ENCODE measurements at regions not wholly inside any gene's neighbourhood (a gene's known extent, or its start where the extent isn't known, plus 50 kb on each side); places are given as distances from the start of the nearest gene placed in this dataset.

DNA sequence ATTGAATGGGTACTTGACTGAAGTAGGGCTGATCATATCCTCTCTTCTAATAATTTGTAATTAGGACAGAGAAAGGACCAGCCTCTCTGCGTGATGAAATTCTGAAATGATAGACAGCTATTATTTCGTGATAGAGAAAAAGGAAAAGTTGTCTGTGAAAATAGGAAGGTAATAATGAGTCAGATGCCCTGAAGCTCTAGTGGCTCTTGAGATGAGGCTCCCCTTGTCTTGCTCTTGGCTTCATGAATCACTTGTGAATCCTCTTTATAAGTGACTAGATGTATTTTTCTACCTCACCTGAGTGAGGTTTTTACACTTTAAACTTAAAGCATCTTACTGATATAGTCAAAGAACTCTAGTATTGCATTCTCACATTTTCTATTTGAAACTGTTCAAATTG lies 888.9 kb downstream of the PCDH18 start:
- peak; percentile 25 for DNase-seq

DNA sequence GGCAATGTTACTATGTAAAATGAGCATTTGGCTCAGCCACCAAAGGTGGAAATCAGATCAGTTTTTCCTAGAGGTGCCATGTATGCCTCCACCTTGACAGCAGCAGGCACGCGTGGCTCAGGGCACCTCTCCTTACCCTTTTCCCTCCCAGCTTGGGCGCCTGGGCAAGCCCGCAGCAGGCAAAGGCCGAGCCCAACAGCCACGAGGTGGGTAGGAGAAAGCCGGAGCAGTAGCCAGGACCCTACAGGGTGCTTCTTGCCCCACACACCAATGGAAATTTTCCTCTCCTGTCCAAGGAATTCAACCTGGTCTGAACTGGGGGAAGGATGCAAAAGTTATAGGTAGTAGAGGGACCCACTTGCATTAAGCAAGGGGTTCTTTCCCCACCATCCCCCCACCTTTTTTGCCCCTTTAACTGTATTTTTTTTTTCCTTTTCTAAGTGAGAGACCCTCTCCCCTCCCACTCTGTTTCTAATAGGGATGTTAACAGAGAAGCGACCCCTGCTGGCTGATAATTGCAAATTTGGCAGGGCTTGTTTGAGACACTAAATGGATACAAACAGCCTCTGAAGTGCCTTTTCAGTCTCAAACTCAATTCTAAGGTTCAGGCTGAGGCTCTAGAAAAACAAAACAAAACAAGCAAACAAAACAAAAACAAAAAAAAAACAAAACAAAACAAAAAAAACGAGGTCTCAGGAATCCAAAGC lies 895.1 kb downstream of the PCDH18 start:
- DNase-seq, result no peak

DNA sequence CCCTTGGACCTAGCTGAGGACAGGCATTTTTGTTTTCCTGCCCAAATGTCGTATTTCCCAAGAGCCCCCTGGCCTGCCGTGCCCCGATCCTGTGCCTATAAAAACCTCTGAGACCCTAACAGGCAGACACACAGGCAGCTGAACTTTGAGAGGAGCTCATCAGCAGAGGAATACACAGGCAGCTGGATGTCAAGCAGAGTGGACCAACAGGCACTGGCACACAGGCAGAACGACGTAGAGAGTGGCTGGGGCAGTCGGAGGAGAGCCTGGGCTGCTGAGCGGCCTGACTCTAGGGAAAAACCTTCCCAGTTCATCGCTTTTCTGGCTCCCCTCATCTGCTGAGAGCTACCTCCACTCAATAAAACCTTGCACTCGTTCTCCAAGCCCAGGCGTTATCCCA lies 896.1 kb downstream of the PCDH18 start:
- DNase-seq, result no peak

DNA sequence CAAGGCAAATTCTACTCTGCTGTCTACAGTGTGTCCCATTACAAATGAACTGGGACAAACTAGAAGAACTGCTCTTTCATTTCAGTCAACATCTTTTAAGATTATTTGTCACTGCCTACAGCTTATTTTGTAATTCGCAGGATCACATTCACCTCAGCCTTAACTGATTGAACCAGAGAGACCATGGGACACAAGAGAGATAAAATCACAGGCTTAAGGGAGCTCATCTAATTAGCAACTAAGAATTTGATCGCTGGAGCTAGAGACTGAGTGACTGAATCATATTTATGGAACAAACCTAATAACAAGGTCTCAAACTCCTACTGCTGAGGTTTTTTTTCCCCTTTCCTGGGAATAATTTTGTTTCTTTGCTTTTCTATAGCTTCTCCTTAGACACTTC lies 898.2 kb downstream of the PCDH18 start:
- DNase-seq, result no peak

- no peak for DNase-seq
Measured at GRCh38 chr4:136599890-136600289, 932.4 kb downstream of the PCDH18 start.

DNA sequence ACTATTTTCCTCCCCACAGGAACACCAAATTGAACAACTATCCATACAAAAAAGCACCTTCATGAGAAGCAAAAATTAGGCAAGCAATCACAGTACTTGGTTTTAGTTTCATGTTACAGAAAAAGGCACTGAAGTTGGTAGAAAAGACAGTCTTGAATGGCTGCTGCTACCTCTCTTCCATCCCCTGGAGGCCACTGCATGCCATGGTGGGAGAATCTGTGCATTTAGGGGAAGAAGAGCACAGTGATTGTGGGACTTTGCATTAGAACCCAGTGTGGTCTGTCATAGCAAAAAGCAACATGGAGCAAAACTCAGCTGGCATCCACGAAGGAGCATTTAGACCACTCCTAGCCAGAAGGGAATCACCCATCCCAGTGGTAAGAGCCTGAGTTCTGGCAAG lies 941.9 kb downstream of the PCDH18 start:
- DNase-seq, result no peak

GRCh38 chr4:136583567-136583966 lies 948.7 kb downstream of the PCDH18 start:
- no peak for DNase-seq

DNA sequence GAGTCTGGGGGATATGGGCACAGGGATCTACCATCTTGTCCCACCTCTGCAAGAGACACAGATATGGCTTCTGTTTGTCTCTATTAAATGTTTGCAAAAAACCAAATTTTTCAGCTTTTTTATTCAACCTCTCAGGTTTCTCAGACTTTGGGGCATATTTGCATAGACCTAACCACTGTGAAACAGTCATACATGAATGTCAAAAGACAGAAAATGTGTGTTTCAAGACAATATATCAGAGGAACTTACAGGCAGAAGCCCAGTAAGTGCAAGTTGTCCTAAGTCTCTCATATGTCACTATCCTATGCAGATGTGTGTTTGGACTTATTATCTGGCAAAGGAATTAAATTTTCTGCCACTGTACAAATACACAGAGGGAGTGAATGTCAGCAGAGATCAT lies 951.2 kb downstream of the PCDH18 start:
- DNase-seq, result no peak

GRCh38 chr4:136575146-136575545 lies 957.1 kb downstream of the PCDH18 start:
- no peak for DNase-seq

DNA sequence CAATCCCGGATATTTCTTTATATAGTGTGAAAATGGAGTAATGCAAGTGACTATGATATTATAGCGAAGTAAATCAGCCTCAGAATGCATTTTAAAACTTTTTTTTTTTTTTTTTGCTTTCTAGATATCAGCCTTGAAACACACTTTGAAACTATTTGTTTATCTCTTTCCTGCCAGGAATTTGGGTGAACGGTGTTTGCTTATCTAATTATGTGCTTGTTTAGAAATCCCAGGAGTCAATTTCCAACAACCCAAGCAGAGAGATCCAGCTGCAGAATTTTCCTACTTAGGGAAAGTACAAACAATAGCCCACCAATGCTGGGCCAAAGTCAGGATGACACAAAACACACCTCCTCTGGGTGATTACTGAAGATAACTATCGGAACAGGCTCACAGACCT lies 958.8 kb downstream of the PCDH18 start:
- no peak for DNase-seq

GRCh38 chr4:136571315-136571714 lies 961.0 kb downstream of the PCDH18 start:
- DNase-seq, result no peak

DNA sequence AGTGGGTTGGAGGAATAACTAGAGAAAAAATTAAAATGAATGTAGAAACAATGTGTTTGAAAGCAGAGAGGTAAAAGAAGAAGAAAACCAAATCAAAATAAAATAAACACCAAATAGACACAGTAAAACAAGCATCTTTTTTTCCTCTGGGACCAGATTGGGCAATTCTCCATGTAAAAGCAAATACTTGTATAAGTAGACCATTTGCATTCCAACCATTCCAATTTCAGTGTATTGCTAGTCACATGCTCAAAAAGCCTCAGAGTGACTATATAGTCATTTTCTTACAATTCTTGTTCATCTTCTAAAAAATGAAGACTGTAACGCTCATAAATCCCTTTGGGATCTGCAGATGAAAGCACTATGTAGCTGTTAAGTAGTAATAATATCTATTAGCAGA lies 969.5 kb downstream of the PCDH18 start:
- DNase-seq, result no peak

- DNase-seq, result no peak
Measured at GRCh38 chr4:136558940-136559494, 973.3 kb downstream of the PCDH18 start.

DNA sequence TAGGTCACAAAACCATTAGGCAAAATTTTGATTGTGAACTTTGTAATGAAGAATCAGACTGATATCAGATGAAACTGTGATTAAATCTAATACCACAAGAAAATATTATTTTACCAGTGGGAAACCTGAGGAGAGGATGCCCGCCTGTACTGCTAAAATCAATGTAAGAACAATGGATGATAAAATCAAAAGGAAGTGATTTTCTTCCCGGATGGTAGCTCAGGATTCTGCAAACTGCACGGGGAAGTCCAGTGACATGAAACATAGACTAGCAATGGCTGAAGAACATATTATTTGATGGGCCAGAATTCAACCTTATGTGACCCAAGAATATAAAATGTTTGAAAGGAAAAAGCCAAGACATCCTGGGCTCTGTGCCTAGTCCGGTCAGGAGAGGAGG lies 974.9 kb downstream of the PCDH18 start:
- DNase-seq, result no peak

DNA sequence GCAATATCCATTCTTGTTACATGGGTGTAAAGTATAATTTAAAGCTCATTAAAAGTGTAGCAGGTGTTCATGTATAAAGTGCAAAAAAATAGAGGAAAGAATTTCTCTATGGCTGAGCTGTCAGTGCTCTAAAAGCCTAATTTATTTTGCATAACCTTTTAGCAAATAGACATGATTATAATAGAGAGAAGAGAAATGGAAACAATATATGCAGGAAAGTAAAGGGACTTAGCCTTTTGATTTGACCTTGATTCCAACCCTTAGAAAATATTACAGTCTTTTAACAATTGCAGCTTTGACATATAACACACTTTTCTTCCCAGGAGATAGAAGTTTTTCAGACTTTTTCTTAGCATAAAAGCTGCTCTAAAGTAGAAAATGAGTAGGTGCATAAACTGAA lies 978.3 kb downstream of the PCDH18 start:
- no peak for DNase-seq

- DNase-seq, result no peak
Measured at GRCh38 chr4:136551753-136552152, 980.5 kb downstream of the PCDH18 start.

DNA sequence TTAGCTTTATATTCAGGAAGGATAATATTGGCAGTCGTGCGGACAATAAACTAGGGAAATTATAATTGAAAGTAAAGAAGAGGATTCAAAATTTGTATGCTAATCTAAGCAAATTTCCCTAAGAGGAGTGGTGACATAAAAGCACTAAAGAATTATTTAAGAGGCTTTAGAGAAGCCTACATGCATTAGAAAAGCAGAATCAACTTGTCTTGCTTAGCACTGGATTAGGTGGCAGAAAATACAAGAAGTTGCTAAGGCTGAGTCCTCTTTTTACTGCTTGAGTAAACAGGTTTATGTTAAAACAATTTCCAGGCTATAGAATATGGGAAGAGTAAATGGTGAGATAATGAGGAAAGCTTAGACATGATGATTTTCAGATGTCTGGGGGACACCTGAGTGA lies 991.5 kb downstream of the PCDH18 start:
- no peak for DNase-seq

DNA sequence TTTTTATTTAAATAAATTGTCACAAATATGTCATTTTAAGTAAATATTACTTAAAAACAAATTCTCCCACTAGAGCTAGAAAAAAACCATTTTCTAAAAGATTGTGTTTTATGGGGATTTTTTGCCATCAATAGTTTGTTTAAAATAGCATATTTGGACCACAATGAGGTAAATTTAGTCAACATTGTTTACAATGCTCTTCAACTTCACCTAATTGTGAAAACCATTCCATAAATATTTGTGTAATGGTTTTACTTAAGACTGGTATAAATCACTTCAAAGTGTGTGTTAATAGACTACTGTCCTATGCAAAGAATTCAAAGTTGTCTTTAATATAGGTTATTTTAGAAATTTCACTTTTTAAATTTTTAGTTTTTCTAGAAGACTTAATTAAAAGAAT lies 1004.2 kb downstream of the PCDH18 start:
- DNase-seq, result no peak

- DNase-seq, result no peak
Measured at GRCh38 chr4:136526517-136526916, 1005.8 kb downstream of the PCDH18 start.

DNA sequence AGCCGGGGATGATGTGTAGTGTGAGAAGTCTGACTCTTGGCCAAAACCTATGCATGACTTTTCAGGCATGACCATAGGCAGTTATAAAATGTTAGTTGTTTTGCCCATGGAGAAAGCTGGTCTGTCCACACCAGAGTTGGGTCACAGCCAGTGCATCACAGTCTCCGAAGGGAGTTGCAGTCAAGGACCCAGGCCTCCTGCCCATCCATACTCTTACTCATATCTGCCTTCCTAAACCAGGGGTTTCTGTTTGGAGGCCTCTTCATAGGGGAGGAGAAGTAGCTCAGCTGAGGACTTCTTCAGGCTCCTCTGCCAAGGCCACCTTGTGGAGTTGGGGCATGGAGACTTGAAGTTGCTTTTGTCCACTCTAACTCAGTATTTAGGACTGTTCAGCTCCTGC lies 1008.3 kb downstream of the PCDH18 start:
- DNase-seq, result no peak

DNA sequence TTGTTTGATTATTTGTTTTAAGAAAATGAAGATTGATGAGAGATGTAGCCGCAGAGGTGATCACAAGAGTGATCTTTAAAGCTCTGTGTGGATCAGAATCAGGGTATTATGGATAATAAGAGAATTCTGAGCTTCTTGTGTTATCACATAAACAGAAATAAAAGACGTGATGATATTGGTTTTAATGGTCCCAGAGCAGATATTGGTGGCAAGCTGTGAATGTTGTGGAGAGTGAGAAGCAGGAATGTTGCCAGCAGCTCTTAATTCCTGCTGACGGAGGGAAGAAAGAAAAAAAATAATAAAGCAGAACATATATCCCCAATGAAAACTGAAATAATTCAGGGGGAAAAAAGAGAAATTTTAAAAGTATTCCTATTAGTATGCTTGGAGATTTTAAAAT lies 1015.9 kb downstream of the PCDH18 start:
- DNase-seq, result no peak

DNA sequence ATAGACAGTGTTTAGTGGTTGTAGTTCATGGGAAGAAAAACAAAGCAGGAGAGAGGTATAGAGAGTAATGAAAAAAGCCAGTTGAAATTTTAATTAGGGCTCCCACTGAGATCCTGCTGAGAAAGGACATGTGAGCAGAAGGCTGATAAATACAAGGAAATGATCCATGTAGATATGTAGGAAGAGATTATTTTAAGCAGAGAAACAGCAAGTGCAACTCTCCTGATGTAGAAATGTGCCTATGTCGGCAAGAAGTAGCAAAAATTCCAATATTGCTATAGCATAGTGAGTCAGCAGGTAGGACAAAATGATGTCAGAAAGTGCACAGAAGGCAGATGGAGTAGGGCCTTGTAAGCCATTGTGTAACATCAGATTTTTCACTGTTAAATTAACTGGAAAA lies 1027.3 kb downstream of the PCDH18 start:
- DNase-seq, result peak; percentile 3

DNA sequence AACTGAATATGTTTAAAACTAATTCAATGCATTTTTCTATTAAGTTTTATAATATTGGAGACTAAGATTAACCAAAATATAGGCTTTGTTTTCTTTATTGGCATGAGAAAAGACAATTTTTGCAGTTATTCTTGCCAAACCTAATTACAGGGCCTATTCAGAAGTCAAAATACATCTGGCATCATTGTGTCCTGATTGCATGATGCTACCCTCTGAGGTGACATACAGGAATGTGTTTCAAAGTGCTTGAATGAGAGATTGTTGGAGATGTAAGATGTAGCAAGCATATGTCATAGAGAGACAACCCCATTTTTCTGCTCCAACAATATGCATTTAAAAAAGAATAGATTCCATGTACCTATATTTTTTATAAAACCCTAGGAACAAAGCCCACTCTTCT lies 1036.4 kb downstream of the PCDH18 start:
- DNase-seq, result no peak

DNA sequence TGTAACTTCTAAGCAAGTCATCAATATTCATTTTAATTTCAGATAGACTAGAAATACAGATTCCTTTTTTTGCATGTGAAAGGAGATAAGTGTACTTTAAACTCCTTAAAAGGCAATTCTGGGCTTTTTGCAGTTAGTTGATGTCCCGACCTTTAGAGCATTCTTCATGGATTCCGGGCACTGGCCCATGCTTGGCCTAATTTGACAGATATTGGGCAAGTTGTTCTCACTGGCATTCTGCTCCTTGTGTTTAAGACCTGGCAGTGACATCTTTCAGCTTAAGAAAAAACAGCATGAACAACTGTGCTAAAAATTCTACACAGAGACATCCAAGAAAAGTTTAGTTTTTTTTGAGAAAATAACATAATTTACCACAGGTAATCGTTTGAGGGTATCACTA lies 1037.2 kb downstream of the PCDH18 start:
- DNase-seq, result no peak

- DNase-seq, result no peak
Measured at GRCh38 chr4:136489101-136489500, 1043.2 kb downstream of the PCDH18 start.
